ENCODE measurements at regions not wholly inside any gene's neighbourhood (a gene's known extent, or its start where the extent isn't known, plus 50 kb on each side); places are given as distances from the start of the nearest gene placed in this dataset.
"Not testable (repeated sequence)": the region's sequence is repeated elsewhere in the genome, so short reads cannot be mapped to it uniquely, and the experiment has no call there.

- Mint-ChIP-seq H3K27ac (no peak overlapping the region), H3K4me1 (no peaks in the 10 kb centered on the region), H3K4me3 (no peak overlapping the region), H3K27me3 (no peaks in the 10 kb centered on the region), H3K36me3 (no peaks in the 10 kb centered on the region), H3K9me3 (peaks cover 2 to 21% (median 9%) of the 10 kb centered on the region in 5 donors)
- DNase-seq = no peak
- CTCF ChIA-PET = no interaction called here
- H3K27ac ChIP-seq (ENCODE audit: low read depth, low read length) = no peak overlapping the region
- no peaks in the 10 kb centered on the region for H3K9me3 ChIP-seq (ENCODE audit: low read length)
- H3K36me3 ChIP-seq (ENCODE audit: insufficient read depth, low read length) = no peaks in the 10 kb centered on the region
- no peak overlapping the region for H3K4me3 ChIP-seq (ENCODE audit: low read length)
- no peaks in the 10 kb centered on the region for H3K27me3 ChIP-seq (ENCODE audit: insufficient read depth, low read length, poor library complexity, severe bottlenecking)
- POLR2A ChIA-PET = no interaction called here
- no peaks in the 10 kb centered on the region for H3K4me1 ChIP-seq (ENCODE audit: insufficient read depth, low read length)
These were observed 593.2 kb upstream of the CCDC179 start for GRCh38 chr11:23453522-23453921.

GRCh38 chr11:23455321-23455891 is 595.1 kb upstream of the CCDC179 start:
- Mint-ChIP-seq H3K9me3 (peaks cover 0 to 18% (median 11%) of the 10 kb centered on the region in 5 donors), H3K4me1 (no peaks in the 10 kb centered on the region), H3K27ac (no peak overlapping the region), H3K4me3 (no peak overlapping the region), H3K27me3 (no peaks in the 10 kb centered on the region), H3K36me3 (no peaks in the 10 kb centered on the region)
- H3K9me3 ChIP-seq (ENCODE audit: low read length) = no peaks in the 10 kb centered on the region
- no peaks in the 10 kb centered on the region for H3K4me1 ChIP-seq (ENCODE audit: insufficient read depth, low read length)
- ChIA-PET POLR2A (no interaction called here), CTCF (no interaction called here)
- H3K27me3 ChIP-seq (ENCODE audit: insufficient read depth, low read length, poor library complexity, severe bottlenecking) = no peaks in the 10 kb centered on the region
- no peak overlapping the region for H3K4me3 ChIP-seq (ENCODE audit: low read length)
- no peak for DNase-seq
- no peak overlapping the region for H3K27ac ChIP-seq (ENCODE audit: low read depth, low read length)
- no peaks in the 10 kb centered on the region for H3K36me3 ChIP-seq (ENCODE audit: insufficient read depth, low read length)

GRCh38 chr11:23457641-23458040 is 597.4 kb upstream of the CCDC179 start:
- ChIA-PET POLR2A (no interaction called here), CTCF (no interaction called here)

GRCh38 chr11:23471878-23472277 is 611.6 kb upstream of the CCDC179 start:
- H3K36me3 ChIP-seq (ENCODE audit: insufficient read depth, low read length) = no peaks in the 10 kb centered on the region
- Mint-ChIP-seq H3K4me3 (no peak overlapping the region), H3K4me1 (no peaks in the 10 kb centered on the region), H3K27me3 (no peaks in the 10 kb centered on the region), H3K36me3 (no peaks in the 10 kb centered on the region), H3K9me3 (peaks cover 0 to 17% (median 9%) of the 10 kb centered on the region in 5 donors), H3K27ac (no peak overlapping the region)
- DNase-seq = no peak
- ChIA-PET CTCF (interaction anchor here (0.5 kb wide), 1 partner anchor 18 kb away, joined by 3 read pairs; no protein-coding TSS in a partner anchor), POLR2A (no interaction called here)
- H3K9me3 ChIP-seq (ENCODE audit: low read length) = no peaks in the 10 kb centered on the region
- no peaks in the 10 kb centered on the region for H3K4me1 ChIP-seq (ENCODE audit: insufficient read depth, low read length)
- H3K4me3 ChIP-seq (ENCODE audit: low read length) = no peak overlapping the region
- no peak overlapping the region for H3K27ac ChIP-seq (ENCODE audit: low read depth, low read length)
- H3K27me3 ChIP-seq (ENCODE audit: insufficient read depth, low read length, poor library complexity, severe bottlenecking) = no peaks in the 10 kb centered on the region

More at GRCh38 chr11:23457641-23458040, 597.4 kb upstream of the CCDC179 start:
- no peak overlapping the region for H3K4me3 ChIP-seq (ENCODE audit: low read length)
- no peaks in the 10 kb centered on the region for H3K9me3 ChIP-seq (ENCODE audit: low read length)
- no peak overlapping the region for H3K27ac ChIP-seq (ENCODE audit: low read depth, low read length)
- H3K4me1 ChIP-seq (ENCODE audit: insufficient read depth, low read length) = no peaks in the 10 kb centered on the region
- no peak overlapping the region for H3K4me3 Mint-ChIP-seq
- no peak overlapping the region for H3K27ac Mint-ChIP-seq
- peaks cover 0 to 14% (median 9%) of the 10 kb centered on the region in 5 donors for H3K9me3 Mint-ChIP-seq
- no peaks in the 10 kb centered on the region for H3K27me3 ChIP-seq (ENCODE audit: insufficient read depth, low read length, poor library complexity, severe bottlenecking)
- no peaks in the 10 kb centered on the region for H3K4me1 Mint-ChIP-seq
- DNase-seq = no peak
- no peaks in the 10 kb centered on the region for H3K36me3 ChIP-seq (ENCODE audit: insufficient read depth, low read length)
- no peaks in the 10 kb centered on the region for H3K36me3 Mint-ChIP-seq
- no peaks in the 10 kb centered on the region for H3K27me3 Mint-ChIP-seq

- Mint-ChIP-seq H3K36me3 (no peaks in the 10 kb centered on the region), H3K4me1 (no peaks in the 10 kb centered on the region), H3K27me3 (no peaks in the 10 kb centered on the region), H3K4me3 (no peak overlapping the region), H3K9me3 (peaks cover 0 to 15% (median 9%) of the 10 kb centered on the region in 5 donors), H3K27ac (no peak overlapping the region)
- H3K36me3 ChIP-seq (ENCODE audit: insufficient read depth, low read length) = no peaks in the 10 kb centered on the region
- ChIA-PET POLR2A (no interaction called here), CTCF (no interaction called here)
- no peak for DNase-seq
- H3K27ac ChIP-seq (ENCODE audit: low read depth, low read length) = no peak overlapping the region
- H3K9me3 ChIP-seq (ENCODE audit: low read length) = no peaks in the 10 kb centered on the region
- H3K4me1 ChIP-seq (ENCODE audit: insufficient read depth, low read length) = no peaks in the 10 kb centered on the region
- H3K27me3 ChIP-seq (ENCODE audit: insufficient read depth, low read length, poor library complexity, severe bottlenecking) = no peaks in the 10 kb centered on the region
- no peak overlapping the region for H3K4me3 ChIP-seq (ENCODE audit: low read length)
These were observed 613.5 kb upstream of the CCDC179 start for GRCh38 chr11:23473782-23474181.

GRCh38 chr11:23480736-23481135 is 620.5 kb upstream of the CCDC179 start:
- ChIA-PET CTCF (no interaction called here), POLR2A (no interaction called here)
- H3K4me1 Mint-ChIP-seq = no peaks in the 10 kb centered on the region
- H3K27ac ChIP-seq (ENCODE audit: low read depth, low read length) = no peak overlapping the region
- no peaks in the 10 kb centered on the region for H3K4me1 ChIP-seq (ENCODE audit: insufficient read depth, low read length)
- H3K27ac Mint-ChIP-seq = no peak overlapping the region
- no peak for DNase-seq
- no peaks in the 10 kb centered on the region for H3K9me3 ChIP-seq (ENCODE audit: low read length)
- no peaks in the 10 kb centered on the region for H3K27me3 Mint-ChIP-seq
- H3K27me3 ChIP-seq (ENCODE audit: insufficient read depth, low read length, poor library complexity, severe bottlenecking) = no peaks in the 10 kb centered on the region
- H3K36me3 ChIP-seq (ENCODE audit: insufficient read depth, low read length) = no peaks in the 10 kb centered on the region
- H3K4me3 Mint-ChIP-seq = no peak overlapping the region
- H3K9me3 Mint-ChIP-seq = peaks cover 4 to 12% (median 7%) of the 10 kb centered on the region in 5 donors
- no peak overlapping the region for H3K4me3 ChIP-seq (ENCODE audit: low read length)
- no peaks in the 10 kb centered on the region for H3K36me3 Mint-ChIP-seq

GRCh38 chr11:23484146-23484545 is 623.9 kb upstream of the CCDC179 start:
- H3K4me3 Mint-ChIP-seq; H3K27me3 ChIP-seq (ENCODE audit: insufficient read depth, low read length, poor library complexity, severe bottlenecking); H3K27ac Mint-ChIP-seq; H3K4me1 Mint-ChIP-seq; H3K36me3 ChIP-seq (ENCODE audit: insufficient read depth, low read length); H3K4me3 ChIP-seq (ENCODE audit: low read length); POLR2A ChIA-PET; CTCF ChIA-PET; H3K9me3 ChIP-seq (ENCODE audit: low read length); H3K27ac ChIP-seq (ENCODE audit: low read depth, low read length); H3K36me3 Mint-ChIP-seq; H3K4me1 ChIP-seq (ENCODE audit: insufficient read depth, low read length); DNase-seq; H3K27me3 Mint-ChIP-seq: not testable (repeated sequence)
- H3K9me3 Mint-ChIP-seq = peaks cover 11 to 26% (median 17%) of the 10 kb centered on the region in 5 donors

GRCh38 chr11:23484618-23485017 is 624.3 kb upstream of the CCDC179 start:
- H3K36me3 Mint-ChIP-seq; H3K4me3 Mint-ChIP-seq; H3K4me3 ChIP-seq (ENCODE audit: low read length); H3K4me1 Mint-ChIP-seq; H3K27ac Mint-ChIP-seq; H3K36me3 ChIP-seq (ENCODE audit: insufficient read depth, low read length); H3K27me3 ChIP-seq (ENCODE audit: insufficient read depth, low read length, poor library complexity, severe bottlenecking); H3K27me3 Mint-ChIP-seq; DNase-seq; POLR2A ChIA-PET; H3K4me1 ChIP-seq (ENCODE audit: insufficient read depth, low read length); CTCF ChIA-PET; H3K27ac ChIP-seq (ENCODE audit: low read depth, low read length); H3K9me3 ChIP-seq (ENCODE audit: low read length): not testable (repeated sequence)
- peaks cover 11 to 26% (median 17%) of the 10 kb centered on the region in 5 donors for H3K9me3 Mint-ChIP-seq
